ENCODE measurements at regions not wholly inside any gene's neighbourhood (a gene's known extent, or its start where the extent isn't known, plus 50 kb on each side); places are given as distances from the start of the nearest gene placed in this dataset.

DNA sequence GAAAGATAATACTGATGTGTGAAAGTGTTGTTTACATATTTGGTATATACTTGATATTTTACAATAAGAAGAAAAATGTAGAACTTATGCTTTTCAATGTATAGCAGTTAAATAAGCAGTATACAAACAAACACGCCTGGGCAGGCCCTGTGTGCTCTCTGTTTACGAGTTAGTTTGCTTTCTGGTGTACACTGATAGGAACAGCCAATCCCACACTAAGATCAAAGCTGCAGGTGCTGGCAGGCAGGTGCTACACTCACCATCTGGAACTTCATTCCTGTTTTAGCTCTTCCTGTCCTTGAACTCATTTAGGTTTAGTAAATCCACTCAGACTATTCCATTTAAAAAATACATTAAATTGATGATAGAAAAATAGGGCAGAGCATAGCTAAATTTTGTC, 614.7 kb upstream of the ST8SIA4 start:
- TF ChIP-seq, protein P1, sequence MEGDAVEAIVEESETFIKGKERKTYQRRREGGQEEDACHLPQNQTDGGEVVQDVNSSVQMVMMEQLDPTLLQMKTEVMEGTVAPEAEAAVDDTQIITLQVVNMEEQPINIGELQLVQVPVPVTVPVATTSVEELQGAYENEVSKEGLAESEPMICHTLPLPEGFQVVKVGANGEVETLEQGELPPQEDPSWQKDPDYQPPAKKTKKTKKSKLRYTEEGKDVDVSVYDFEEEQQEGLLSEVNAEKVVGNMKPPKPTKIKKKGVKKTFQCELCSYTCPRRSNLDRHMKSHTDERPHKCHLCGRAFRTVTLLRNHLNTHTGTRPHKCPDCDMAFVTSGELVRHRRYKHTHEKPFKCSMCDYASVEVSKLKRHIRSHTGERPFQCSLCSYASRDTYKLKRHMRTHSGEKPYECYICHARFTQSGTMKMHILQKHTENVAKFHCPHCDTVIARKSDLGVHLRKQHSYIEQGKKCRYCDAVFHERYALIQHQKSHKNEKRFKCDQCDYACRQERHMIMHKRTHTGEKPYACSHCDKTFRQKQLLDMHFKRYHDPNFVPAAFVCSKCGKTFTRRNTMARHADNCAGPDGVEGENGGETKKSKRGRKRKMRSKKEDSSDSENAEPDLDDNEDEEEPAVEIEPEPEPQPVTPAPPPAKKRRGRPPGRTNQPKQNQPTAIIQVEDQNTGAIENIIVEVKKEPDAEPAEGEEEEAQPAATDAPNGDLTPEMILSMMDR (IDR thresholded peaks at IDR 0.05; ENCODE audit: extremely low read depth in 1 of 2, insufficient read depth in 1 of 2, low read depth in 1 of 2, low read length in 2 of 2), result no peak
- TF ChIP-seq, protein P2, sequence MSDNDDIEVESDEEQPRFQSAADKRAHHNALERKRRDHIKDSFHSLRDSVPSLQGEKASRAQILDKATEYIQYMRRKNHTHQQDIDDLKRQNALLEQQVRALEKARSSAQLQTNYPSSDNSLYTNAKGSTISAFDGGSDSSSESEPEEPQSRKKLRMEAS (IDR thresholded peaks at IDR 0.05; ENCODE audit: insufficient read depth, insufficient read length), result no peak
- TF ChIP-seq POLR2AphosphoS5 (IDR thresholded peaks at IDR 0.05; ENCODE audit: insufficient read depth, low read depth, low read length), result no peak
- no peak for TF ChIP-seq POLR2A (IDR thresholded peaks at IDR 0.05; ENCODE audit: low read depth, low read length)
- no peak for TF ChIP-seq EZH2 (IDR thresholded peaks at IDR 0.05; ENCODE audit: borderline replicate concordance, low read depth, low read length, severe bottlenecking)
- TF ChIP-seq GATA2 (IDR thresholded peaks at IDR 0.05; ENCODE audit: insufficient read depth, insufficient read length, low read depth, low read length), result no peak
